Fibroblast of skin of right biceps (primary cell): ENCODE measurements at regions not wholly inside any gene's neighbourhood (a gene's known extent, or its start where the extent isn't known, plus 50 kb on each side); places are given as distances from the start of the nearest gene placed in this dataset.
A peak's percentile ranks its signal among the peaks of the same experiment; 100 is the strongest.
"Not testable (repeated sequence)": the region's sequence is repeated elsewhere in the genome, so short reads cannot be mapped to it uniquely, and the experiment has no call there.

ENCODE experiments used
- DNase-seq: peaks from one replicate; pipeline ENCODE4 v3.0.0-alpha.2; 2013

GRCh38 chr14:28949503-28949902 is 182.9 kb downstream of the FOXG1 start:
- DNase-seq, result no peak

- no peak for DNase-seq
Measured at GRCh38 chr14:28952161-28952560, 185.6 kb downstream of the FOXG1 start.

- DNase-seq, result no peak
Measured at GRCh38 chr14:28952666-28953065, 186.1 kb downstream of the FOXG1 start.

GRCh38 chr14:28953973-28954372 is 187.4 kb downstream of the FOXG1 start:
- no peak for DNase-seq

- DNase-seq, result no peak
Measured at GRCh38 chr14:28966416-28967233, 200.0 kb downstream of the FOXG1 start.

- DNase-seq, result no peak
Measured at GRCh38 chr14:28975084-28975483, 208.5 kb downstream of the FOXG1 start.

- no peak for DNase-seq
Measured at GRCh38 chr14:28982228-28982627, 215.6 kb downstream of the FOXG1 start.

- no peak for DNase-seq
Measured at GRCh38 chr14:28983279-28983678, 216.7 kb downstream of the FOXG1 start.

- DNase-seq, result no peak
Measured at GRCh38 chr14:28987516-28987915, 220.9 kb downstream of the FOXG1 start.

- DNase-seq, result not testable (repeated sequence)
Measured at GRCh38 chr14:28997196-28997595, 230.6 kb downstream of the FOXG1 start.

GRCh38 chr14:28999656-29000055 is 233.1 kb downstream of the FOXG1 start:
- no peak for DNase-seq

- DNase-seq, result no peak
Measured at GRCh38 chr14:29005647-29006046, 239.1 kb downstream of the FOXG1 start.

- no peak for DNase-seq
Measured at GRCh38 chr14:29007990-29008389, 241.4 kb downstream of the FOXG1 start.

GRCh38 chr14:29016050-29016900 is 249.7 kb downstream of the FOXG1 start:
- peak; percentile 41 for DNase-seq

- DNase-seq, result not testable (repeated sequence)
Measured at GRCh38 chr14:29023505-29023904, 256.9 kb downstream of the FOXG1 start.

- DNase-seq, result not testable (repeated sequence)
Measured at GRCh38 chr14:29027441-29027840, 260.9 kb downstream of the FOXG1 start.

- not testable (repeated sequence) for DNase-seq
Measured at GRCh38 chr14:29027941-29028705, 261.5 kb downstream of the FOXG1 start.

- peak; percentile 6 for DNase-seq
Measured at GRCh38 chr14:29028973-29029582, 262.5 kb downstream of the FOXG1 start.

- DNase-seq, result no peak
Measured at GRCh38 chr14:29030121-29030520, 263.5 kb downstream of the FOXG1 start.

- no peak for DNase-seq
Measured at GRCh38 chr14:29030970-29031369, 264.4 kb downstream of the FOXG1 start.

GRCh38 chr14:29035134-29035533 is 268.5 kb downstream of the FOXG1 start:
- no peak for DNase-seq

- peak; percentile 9 for DNase-seq
Measured at GRCh38 chr14:29037411-29037810, 270.8 kb downstream of the FOXG1 start.

GRCh38 chr14:29039171-29039570 is 272.6 kb downstream of the FOXG1 start:
- peak; percentile 23 for DNase-seq
